ENCODE measurements at regions not wholly inside any gene's neighbourhood (a gene's known extent, or its start where the extent isn't known, plus 50 kb on each side); places are given as distances from the start of the nearest gene placed in this dataset.
"Not testable (repeated sequence)": the region's sequence is repeated elsewhere in the genome, so short reads cannot be mapped to it uniquely, and the experiment has no call there.

GRCh38 chr11:90423378-90423777 lies 200.5 kb upstream of the CHORDC1 start:
- Histone ChIP-seq H3K4me2 (no peak overlapping the region), H3K9me2 (no peaks in the 10 kb centered on the region), H3K9me3 (no peaks in the 10 kb centered on the region), H3K27ac (ENCODE audit: low read depth in 2 of 2, low read length in 1 of 2) (no peak overlapping the region), H3F3A (replicated peaks; ENCODE audit: insufficient read depth) (no peaks in the 10 kb centered on the region), H3K9ac (no peak overlapping the region), H3K4me1 (ENCODE audit: control insufficient read depth in 1 of 2, insufficient read depth in 2 of 2, low read depth in 1 of 2, low read length in 1 of 2) (no peaks in the 10 kb centered on the region), H3K36me3 (replicated peaks in 1 of 2; ENCODE audit: control insufficient read depth in 1 of 2, insufficient read depth in 2 of 2, low read length in 1 of 2) (no peaks in the 10 kb centered on the region), H3K27me3 (ENCODE audit: insufficient read depth) (no peaks in the 10 kb centered on the region), H2AFZ (ENCODE audit: low read depth) (no peak overlapping the region), H4K20me1 (ENCODE audit: insufficient read depth) (no peaks in the 10 kb centered on the region), H3K79me2 (ENCODE audit: insufficient read depth) (no peaks in the 10 kb centered on the region), H3K4me3 (ENCODE audit: low read depth in 2 of 2, low read length in 1 of 2) (no peak overlapping the region)
- CTCF ChIA-PET: no interaction called here
- TF ChIP-seq, protein P1, sequence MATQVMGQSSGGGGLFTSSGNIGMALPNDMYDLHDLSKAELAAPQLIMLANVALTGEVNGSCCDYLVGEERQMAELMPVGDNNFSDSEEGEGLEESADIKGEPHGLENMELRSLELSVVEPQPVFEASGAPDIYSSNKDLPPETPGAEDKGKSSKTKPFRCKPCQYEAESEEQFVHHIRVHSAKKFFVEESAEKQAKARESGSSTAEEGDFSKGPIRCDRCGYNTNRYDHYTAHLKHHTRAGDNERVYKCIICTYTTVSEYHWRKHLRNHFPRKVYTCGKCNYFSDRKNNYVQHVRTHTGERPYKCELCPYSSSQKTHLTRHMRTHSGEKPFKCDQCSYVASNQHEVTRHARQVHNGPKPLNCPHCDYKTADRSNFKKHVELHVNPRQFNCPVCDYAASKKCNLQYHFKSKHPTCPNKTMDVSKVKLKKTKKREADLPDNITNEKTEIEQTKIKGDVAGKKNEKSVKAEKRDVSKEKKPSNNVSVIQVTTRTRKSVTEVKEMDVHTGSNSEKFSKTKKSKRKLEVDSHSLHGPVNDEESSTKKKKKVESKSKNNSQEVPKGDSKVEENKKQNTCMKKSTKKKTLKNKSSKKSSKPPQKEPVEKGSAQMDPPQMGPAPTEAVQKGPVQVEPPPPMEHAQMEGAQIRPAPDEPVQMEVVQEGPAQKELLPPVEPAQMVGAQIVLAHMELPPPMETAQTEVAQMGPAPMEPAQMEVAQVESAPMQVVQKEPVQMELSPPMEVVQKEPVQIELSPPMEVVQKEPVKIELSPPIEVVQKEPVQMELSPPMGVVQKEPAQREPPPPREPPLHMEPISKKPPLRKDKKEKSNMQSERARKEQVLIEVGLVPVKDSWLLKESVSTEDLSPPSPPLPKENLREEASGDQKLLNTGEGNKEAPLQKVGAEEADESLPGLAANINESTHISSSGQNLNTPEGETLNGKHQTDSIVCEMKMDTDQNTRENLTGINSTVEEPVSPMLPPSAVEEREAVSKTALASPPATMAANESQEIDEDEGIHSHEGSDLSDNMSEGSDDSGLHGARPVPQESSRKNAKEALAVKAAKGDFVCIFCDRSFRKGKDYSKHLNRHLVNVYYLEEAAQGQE (IDR thresholded peaks at IDR 0.05; ENCODE audit: low read depth, low read length): no peak
- WGBS (ENCODE audit: low lambda C conversion rate): 85% methylated on average over 1 of the region's 1 CpG
- no peak for DNase-seq
- POLR2A ChIA-PET: no interaction called here

DNA sequence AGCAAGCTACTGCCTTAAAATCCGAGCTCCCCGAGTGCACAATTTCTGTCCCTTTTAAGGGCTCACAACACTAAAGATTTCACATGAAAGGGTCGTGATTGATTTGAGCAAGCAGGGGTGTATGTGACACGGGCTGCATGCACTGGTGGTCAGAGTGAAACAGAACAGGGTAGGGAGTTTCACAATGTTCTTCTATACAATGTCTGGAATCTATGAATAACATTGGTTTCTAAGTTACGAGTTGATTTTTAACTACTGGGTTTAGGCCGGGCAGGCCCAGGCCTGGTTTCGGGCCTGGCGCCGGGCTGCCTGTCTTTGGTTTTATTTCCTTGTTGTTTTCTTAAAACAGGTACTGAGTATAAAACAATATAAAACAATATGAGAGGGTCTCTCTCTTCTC lies 199.9 kb upstream of the CHORDC1 start:
- H3K9me3 ChIP-seq; CTCF ChIA-PET; H3K79me2 ChIP-seq (ENCODE audit: insufficient read depth); H3K9ac ChIP-seq; H3K9me2 ChIP-seq; H3K4me2 ChIP-seq; H3K4me1 ChIP-seq (ENCODE audit: control insufficient read depth in 1 of 2, insufficient read depth in 2 of 2, low read depth in 1 of 2, low read length in 1 of 2); H3K36me3 ChIP-seq (replicated peaks in 1 of 2; ENCODE audit: control insufficient read depth in 1 of 2, insufficient read depth in 2 of 2, low read length in 1 of 2); DNase-seq; H4K20me1 ChIP-seq (ENCODE audit: insufficient read depth); H3F3A ChIP-seq (replicated peaks; ENCODE audit: insufficient read depth); H3K27ac ChIP-seq (ENCODE audit: low read depth in 2 of 2, low read length in 1 of 2); POLR2A ChIA-PET; H3K4me3 ChIP-seq (ENCODE audit: low read depth in 2 of 2, low read length in 1 of 2); H2AFZ ChIP-seq (ENCODE audit: low read depth); H3K27me3 ChIP-seq (ENCODE audit: insufficient read depth): not testable (repeated sequence)
- 51% methylated on average over 9 of the region's 9 CpGs for WGBS (ENCODE audit: low lambda C conversion rate)

- Histone ChIP-seq H3K36me3 (replicated peaks in 1 of 2; ENCODE audit: control insufficient read depth in 1 of 2, insufficient read depth in 2 of 2, low read length in 1 of 2) (no peaks in the 10 kb centered on the region), H3K9me3 (no peaks in the 10 kb centered on the region), H3K79me2 (ENCODE audit: insufficient read depth) (no peaks in the 10 kb centered on the region), H4K20me1 (ENCODE audit: insufficient read depth) (no peaks in the 10 kb centered on the region), H2AFZ (ENCODE audit: low read depth) (no peak overlapping the region), H3K27me3 (ENCODE audit: insufficient read depth) (no peaks in the 10 kb centered on the region), H3K27ac (ENCODE audit: low read depth in 2 of 2, low read length in 1 of 2) (no peak overlapping the region), H3F3A (replicated peaks; ENCODE audit: insufficient read depth) (no peaks in the 10 kb centered on the region), H3K9me2 (no peaks in the 10 kb centered on the region), H3K9ac (no peak overlapping the region), H3K4me2 (no peak overlapping the region), H3K4me3 (ENCODE audit: low read depth in 2 of 2, low read length in 1 of 2) (no peak overlapping the region), H3K4me1 (ENCODE audit: control insufficient read depth in 1 of 2, insufficient read depth in 2 of 2, low read depth in 1 of 2, low read length in 1 of 2) (no peaks in the 10 kb centered on the region)
- TF ChIP-seq, protein P1 (IDR thresholded peaks at IDR 0.05; ENCODE audit: low read depth, low read length): no peak
- TF ChIP-seq CHD2 (IDR thresholded peaks at IDR 0.05; ENCODE audit: low read length, partially characterized antibody) (no peak), MEF2A (IDR thresholded peaks at IDR 0.05; ENCODE audit: borderline replicate concordance, low read depth) (no peak)
- CTCF ChIA-PET: no interaction called here
- 46% methylated on average over 2 of the region's 2 CpGs for WGBS (ENCODE audit: low lambda C conversion rate)
- no peak for DNase-seq
- POLR2A ChIA-PET: no interaction called here
Measured at GRCh38 chr11:90414221-90414620, 191.4 kb upstream of the CHORDC1 start.

Data from SK-N-SH (cell line).